HL-60 (cell line): ENCODE measurements at regions not wholly inside any gene's neighbourhood (a gene's known extent, or its start where the extent isn't known, plus 50 kb on each side); places are given as distances from the start of the nearest gene placed in this dataset.

ENCODE experiments used
- DNase-seq, 2 experiments: peaks; one replicate each; pipeline ENCODE4 v3.0.0-alpha.2; 2010 to 2020; ENCODE audit warnings: low read depth in 1 of 2, low spot score in 1 of 2
- H3K27ac ChIP-seq: fragments of 250-450 bp; sonication (Bioruptor Pico); replicated peaks from 2 replicates; pipeline ENCODE4 v1.5.1; 2020; ENCODE audit warnings: mild to moderate bottlenecking, moderate library complexity
- H3K27me3 ChIP-seq: fragments of 250-450 bp; sonication (Bioruptor Pico); 2 replicates; pipeline ENCODE4 v1.5.1; 2021; ENCODE audit warnings: mild to moderate bottlenecking, moderate library complexity; ENCODE audit not compliant: insufficient read depth, poor library complexity, severe bottlenecking
- H3K4me3 ChIP-seq: replicated peaks from 2 replicates; pipeline ENCODE4 v1.5.1; 2011; ENCODE audit warnings: mild to moderate bottlenecking, control low read depth, low read length; ENCODE audit not compliant: insufficient read depth
- CTCF ChIP-seq: IDR thresholded peaks from one replicate; pipeline ENCODE4 v1.5.1; 2011; ENCODE audit warnings: low read length, control low read depth, inconsistent platforms; ENCODE audit not compliant: insufficient read depth
- GABPA ChIP-seq: IDR thresholded peaks from 2 replicates; pipeline ENCODE4 v1.6.1; 2012; ENCODE audit warnings: low read depth
- POLR2AphosphoS5 ChIP-seq: IDR thresholded peaks from 2 replicates; pipeline ENCODE4 v1.6.1; 2012; ENCODE audit warnings: low read depth
- REST ChIP-seq: IDR thresholded peaks from 2 replicates; pipeline ENCODE4 v1.6.1; 2012; ENCODE audit warnings: low read depth; ENCODE audit not compliant: insufficient replicate concordance
- SPI1 ChIP-seq: IDR thresholded peaks from 2 replicates; pipeline ENCODE4 v1.6.1; 2012; ENCODE audit warnings: low read depth, mild to moderate bottlenecking, borderline replicate concordance

GRCh38 chr10:120768227-120768626 is 82.9 kb upstream of the WDR11 start:
- Histone ChIP-seq H3K27me3 (no peaks in the 10 kb centered on the region), H3K27ac (no peak overlapping the region), H3K4me3 (no peak overlapping the region)
- TF ChIP-seq REST (no peak), GABPA (no peak)
- DNase-seq, result no peak

DNA sequence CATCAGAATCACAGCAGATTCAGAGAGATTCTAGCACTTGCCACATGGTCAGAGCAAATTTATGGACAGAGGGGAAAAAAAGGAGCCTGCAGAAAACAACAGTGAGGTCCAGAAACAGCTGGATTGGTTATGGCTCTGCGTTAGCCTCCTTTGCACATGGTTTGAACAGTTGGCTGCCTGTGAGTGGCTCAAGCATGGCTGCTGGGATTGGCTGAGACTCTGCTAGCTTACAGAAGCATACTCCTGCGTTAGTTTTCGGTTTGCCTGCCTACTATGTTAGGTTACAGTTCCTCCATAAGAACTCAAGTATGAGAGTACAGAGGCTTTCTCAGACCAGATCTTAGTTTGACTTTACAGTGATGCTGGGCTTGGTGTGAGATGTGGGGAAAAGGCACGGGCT is 80.7 kb upstream of the WDR11 start:
- no peak overlapping the region for H3K27ac ChIP-seq
- TF ChIP-seq SPI1 (no peak), GABPA (no peak), REST (no peak), POLR2AphosphoS5 (no peak), CTCF (no peak)

GRCh38 chr10:120776442-120776841 is 74.7 kb upstream of the WDR11 start:
- DNase-seq, result no peak
- TF ChIP-seq CTCF, result no peak
- TF ChIP-seq REST, result no peak
- TF ChIP-seq GABPA, result no peak
- no peak for TF ChIP-seq SPI1
- no peak for TF ChIP-seq POLR2AphosphoS5
- no peaks in the 10 kb centered on the region for H3K27me3 ChIP-seq
- H3K4me3 ChIP-seq, result no peak overlapping the region
- H3K27ac ChIP-seq, result no peak overlapping the region

More for the DNA sequence above, 80.7 kb upstream of the WDR11 start:
- no peaks in the 10 kb centered on the region for H3K27me3 ChIP-seq
- H3K4me3 ChIP-seq, result no peak overlapping the region
- DNase-seq, result no peak

GRCh38 chr10:120782336-120782735 is 68.8 kb upstream of the WDR11 start:
- TF ChIP-seq POLR2AphosphoS5 (no peak), REST (no peak), GABPA (no peak), SPI1 (no peak), CTCF (no peak)
- no peak for DNase-seq
- Histone ChIP-seq H3K27ac (no peak overlapping the region), H3K27me3 (no peaks in the 10 kb centered on the region), H3K4me3 (no peak overlapping the region)
